Liver (tissue), 3 donors: ENCODE measurements at regions not wholly inside any gene's neighbourhood (a gene's known extent, or its start where the extent isn't known, plus 50 kb on each side); places are given as distances from the start of the nearest gene placed in this dataset.

Experiments used
- CTCF ChIP-seq: fragments of 150-350 bp; IDR thresholded peaks from 2 replicates; pipeline ENCODE4 v1.5.1; 2017; ENCODE audit warnings: improper control_type of control experiment, low read depth, low read length; ENCODE audit not compliant: missing input control
- EGR1 ChIP-seq, 2 donors: IDR thresholded peaks; 2 replicates each; pipeline ENCODE4 v1.6.1; 2016 to 2018; ENCODE audit warnings: antibody characterized with exemption in 2 of 2, low read depth in 2 of 2
- GABPA ChIP-seq, 2 donors: IDR thresholded peaks in 1 of 2; conservative IDR thresholded peaks in 1 of 2; 2 replicates each; pipeline ENCODE4 v1.6.1; 2016; ENCODE audit warnings: antibody characterized with exemption in 2 of 2, mild to moderate bottlenecking in 1 of 2, moderate library complexity in 1 of 2
- HNF4A ChIP-seq, 2 donors: conservative IDR thresholded peaks; 2 replicates each; pipeline ENCODE4 v1.6.1; 2016; ENCODE audit warnings: antibody characterized with exemption in 2 of 2, mild to moderate bottlenecking in 2 of 2
- HNF4G ChIP-seq: IDR thresholded peaks from 2 replicates; pipeline ENCODE4 v1.6.1; 2016; ENCODE audit warnings: antibody characterized with exemption
- MAX ChIP-seq: IDR thresholded peaks from 2 replicates; pipeline ENCODE4 v1.6.1; 2016; ENCODE audit warnings: antibody characterized with exemption
- SP1 ChIP-seq: IDR thresholded peaks from 2 replicates; pipeline ENCODE4 v1.6.1; 2018; ENCODE audit warnings: antibody characterized with exemption, mild to moderate bottlenecking
- TAF1 ChIP-seq: conservative IDR thresholded peaks from 2 replicates; pipeline ENCODE4 v1.6.1; 2016; ENCODE audit warnings: antibody characterized with exemption, mild to moderate bottlenecking
- YY1 ChIP-seq: IDR thresholded peaks from 2 replicates; pipeline ENCODE4 v1.6.1; 2016; ENCODE audit warnings: antibody characterized with exemption, mild to moderate bottlenecking
- TF ChIP-seq, protein P1 (sequence below): IDR thresholded peaks from 2 replicates; pipeline ENCODE4 v1.6.1; 2016; ENCODE audit warnings: antibody characterized with exemption, mild to moderate bottlenecking
- TF ChIP-seq, protein P2 (sequence below): IDR thresholded peaks from 2 replicates; pipeline ENCODE4 v1.6.1; 2016; ENCODE audit warnings: antibody characterized with exemption
- TF ChIP-seq, protein P3 (sequence below): IDR thresholded peaks from 2 replicates; pipeline ENCODE4 v1.6.1; 2016; ENCODE audit warnings: antibody characterized with exemption
- donor health status: healthy.
- donor health status: healthy.

DNA sequence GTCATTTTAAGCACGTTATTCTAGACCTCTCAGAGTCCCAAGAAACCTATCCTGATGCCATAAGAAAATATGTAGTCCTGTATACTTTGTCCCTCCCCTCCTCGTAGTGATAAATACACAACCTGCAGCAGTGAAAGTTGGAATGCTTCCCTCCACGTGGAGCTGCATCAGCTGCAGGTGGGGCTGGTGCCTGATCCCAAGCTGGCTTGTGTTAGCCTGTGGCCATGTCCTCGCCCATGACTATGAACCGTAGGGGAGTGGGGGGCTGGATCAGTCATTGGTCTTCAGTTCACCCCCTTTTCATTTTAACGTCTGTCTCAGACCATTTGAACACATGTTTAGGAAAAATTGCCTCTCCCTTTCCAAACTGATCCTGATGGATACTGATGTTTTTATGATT, 171.4 kb upstream of the HABP2 start:
- no peak for TF ChIP-seq CTCF
- TF ChIP-seq SP1 = no peak
- TF ChIP-seq, protein P1, sequence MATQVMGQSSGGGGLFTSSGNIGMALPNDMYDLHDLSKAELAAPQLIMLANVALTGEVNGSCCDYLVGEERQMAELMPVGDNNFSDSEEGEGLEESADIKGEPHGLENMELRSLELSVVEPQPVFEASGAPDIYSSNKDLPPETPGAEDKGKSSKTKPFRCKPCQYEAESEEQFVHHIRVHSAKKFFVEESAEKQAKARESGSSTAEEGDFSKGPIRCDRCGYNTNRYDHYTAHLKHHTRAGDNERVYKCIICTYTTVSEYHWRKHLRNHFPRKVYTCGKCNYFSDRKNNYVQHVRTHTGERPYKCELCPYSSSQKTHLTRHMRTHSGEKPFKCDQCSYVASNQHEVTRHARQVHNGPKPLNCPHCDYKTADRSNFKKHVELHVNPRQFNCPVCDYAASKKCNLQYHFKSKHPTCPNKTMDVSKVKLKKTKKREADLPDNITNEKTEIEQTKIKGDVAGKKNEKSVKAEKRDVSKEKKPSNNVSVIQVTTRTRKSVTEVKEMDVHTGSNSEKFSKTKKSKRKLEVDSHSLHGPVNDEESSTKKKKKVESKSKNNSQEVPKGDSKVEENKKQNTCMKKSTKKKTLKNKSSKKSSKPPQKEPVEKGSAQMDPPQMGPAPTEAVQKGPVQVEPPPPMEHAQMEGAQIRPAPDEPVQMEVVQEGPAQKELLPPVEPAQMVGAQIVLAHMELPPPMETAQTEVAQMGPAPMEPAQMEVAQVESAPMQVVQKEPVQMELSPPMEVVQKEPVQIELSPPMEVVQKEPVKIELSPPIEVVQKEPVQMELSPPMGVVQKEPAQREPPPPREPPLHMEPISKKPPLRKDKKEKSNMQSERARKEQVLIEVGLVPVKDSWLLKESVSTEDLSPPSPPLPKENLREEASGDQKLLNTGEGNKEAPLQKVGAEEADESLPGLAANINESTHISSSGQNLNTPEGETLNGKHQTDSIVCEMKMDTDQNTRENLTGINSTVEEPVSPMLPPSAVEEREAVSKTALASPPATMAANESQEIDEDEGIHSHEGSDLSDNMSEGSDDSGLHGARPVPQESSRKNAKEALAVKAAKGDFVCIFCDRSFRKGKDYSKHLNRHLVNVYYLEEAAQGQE = no peak
- TF ChIP-seq GABPA (IDR thresholded peaks at IDR 0.05 in 1 of 2, conservative IDR thresholded peaks at IDR 0.05 in 1 of 2) = no peak
- TF ChIP-seq HNF4G = no peak
- no peak for TF ChIP-seq MAX
- TF ChIP-seq YY1 = no peak
- TF ChIP-seq EGR1 (IDR thresholded peaks at IDR 0.05; ENCODE audit: low read depth in 2 of 2) = no peak
- TF ChIP-seq, protein P2, sequence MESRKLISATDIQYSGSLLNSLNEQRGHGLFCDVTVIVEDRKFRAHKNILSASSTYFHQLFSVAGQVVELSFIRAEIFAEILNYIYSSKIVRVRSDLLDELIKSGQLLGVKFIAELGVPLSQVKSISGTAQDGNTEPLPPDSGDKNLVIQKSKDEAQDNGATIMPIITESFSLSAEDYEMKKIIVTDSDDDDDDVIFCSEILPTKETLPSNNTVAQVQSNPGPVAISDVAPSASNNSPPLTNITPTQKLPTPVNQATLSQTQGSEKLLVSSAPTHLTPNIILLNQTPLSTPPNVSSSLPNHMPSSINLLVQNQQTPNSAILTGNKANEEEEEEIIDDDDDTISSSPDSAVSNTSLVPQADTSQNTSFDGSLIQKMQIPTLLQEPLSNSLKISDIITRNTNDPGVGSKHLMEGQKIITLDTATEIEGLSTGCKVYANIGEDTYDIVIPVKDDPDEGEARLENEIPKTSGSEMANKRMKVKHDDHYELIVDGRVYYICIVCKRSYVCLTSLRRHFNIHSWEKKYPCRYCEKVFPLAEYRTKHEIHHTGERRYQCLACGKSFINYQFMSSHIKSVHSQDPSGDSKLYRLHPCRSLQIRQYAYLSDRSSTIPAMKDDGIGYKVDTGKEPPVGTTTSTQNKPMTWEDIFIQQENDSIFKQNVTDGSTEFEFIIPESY = no peak
- TF ChIP-seq, protein P3, sequence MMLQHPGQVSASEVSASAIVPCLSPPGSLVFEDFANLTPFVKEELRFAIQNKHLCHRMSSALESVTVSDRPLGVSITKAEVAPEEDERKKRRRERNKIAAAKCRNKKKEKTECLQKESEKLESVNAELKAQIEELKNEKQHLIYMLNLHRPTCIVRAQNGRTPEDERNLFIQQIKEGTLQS = no peak
- TF ChIP-seq TAF1 = no peak
- TF ChIP-seq HNF4A (conservative IDR thresholded peaks at IDR 0.05) = no peak
